ENCODE measurements at regions not wholly inside any gene's neighbourhood (a gene's known extent, or its start where the extent isn't known, plus 50 kb on each side); places are given as distances from the start of the nearest gene placed in this dataset.

GRCh38 chr6:81304466-81304865, 448.0 kb downstream of the TENT5A start:
- TF ChIP-seq EZH2phosphoT487 (IDR thresholded peaks at IDR 0.05; ENCODE audit: borderline replicate concordance, low read length) (no peak), CTCF (IDR thresholded peaks at IDR 0.05; ENCODE audit: low read depth, low read length, poor library complexity, severe bottlenecking) (no peak)

Measured in DOHH2 (cell line).